Neural cell (in vitro differentiated cells): ENCODE measurements at regions not wholly inside any gene's neighbourhood (a gene's known extent, or its start where the extent isn't known, plus 50 kb on each side); places are given as distances from the start of the nearest gene placed in this dataset.

Source experiments
- CTCF ChIP-seq: fragments of 450-650 bp; IDR thresholded peaks from 2 replicates; pipeline ENCODE4 v1.5.1; 2014; ENCODE audit warnings: antibody characterized with exemption, mild to moderate bottlenecking, moderate library complexity; ENCODE audit not compliant: poor library complexity, severe bottlenecking
- EP300 ChIP-seq: fragments of 450-650 bp; conservative IDR thresholded peaks from 2 replicates; pipeline ENCODE4 v1.6.1; 2014; ENCODE audit warnings: antibody characterized with exemption, mild to moderate bottlenecking, moderate library complexity; ENCODE audit not compliant: poor library complexity, severe bottlenecking
- EZH2 ChIP-seq: fragments of 200-600, 300-800 bp; shearing (Covaris generic), sonication (generic); IDR thresholded peaks from 2 replicates; pipeline ENCODE4 v1.6.1; 2014; ENCODE audit warnings: antibody characterized with exemption, low read length, borderline replicate concordance, mild to moderate bottlenecking; ENCODE audit not compliant: insufficient read depth, poor library complexity, severe bottlenecking
- MXI1 ChIP-seq: fragments of 450-650 bp; conservative IDR thresholded peaks from 2 replicates; pipeline ENCODE4 v1.6.1; 2014; ENCODE audit warnings: antibody characterized with exemption, mild to moderate bottlenecking; ENCODE audit not compliant: poor library complexity, severe bottlenecking
- POLR2AphosphoS5 ChIP-seq: IDR thresholded peaks from 2 replicates; pipeline ENCODE4 v1.6.1; 2012
- RAD21 ChIP-seq: fragments of 450-650 bp; conservative IDR thresholded peaks from 2 replicates; pipeline ENCODE4 v1.6.1; 2014; ENCODE audit warnings: antibody characterized with exemption, mild to moderate bottlenecking, moderate library complexity
- REST ChIP-seq: IDR thresholded peaks from 2 replicates; pipeline ENCODE4 v1.6.1; 2012; ENCODE audit warnings: borderline replicate concordance
- SMC3 ChIP-seq: fragments of 450-650 bp; conservative IDR thresholded peaks from 2 replicates; pipeline ENCODE4 v1.6.1; 2014; ENCODE audit warnings: antibody characterized with exemption, mild to moderate bottlenecking, moderate library complexity; ENCODE audit not compliant: poor library complexity
- TAF1 ChIP-seq: IDR thresholded peaks from 2 replicates; pipeline ENCODE4 v1.6.1; 2012; ENCODE audit warnings: low read depth

GRCh38 chr3:118512301-118512700, 522.3 kb downstream of the IGSF11 start:
- TF ChIP-seq CTCF (no peak), TAF1 (no peak), EZH2 (no peak), EP300 (no peak), REST (no peak), POLR2AphosphoS5 (no peak), RAD21 (no peak), MXI1 (no peak), SMC3 (no peak)
